Spleen (tissue), 11 donors: ENCODE measurements at regions not wholly inside any gene's neighbourhood (a gene's known extent, or its start where the extent isn't known, plus 50 kb on each side); places are given as distances from the start of the nearest gene placed in this dataset.
"Not testable (repeated sequence)": the region's sequence is repeated elsewhere in the genome, so short reads cannot be mapped to it uniquely, and the experiment has no call there.

Experiments
- DNase-seq: peaks from one replicate; pipeline ENCODE4 v3.0.0-alpha.2; 2020
- H3K27ac ChIP-seq, 8 donors: fragments of 200-600 bp; sonication (generic) in 7 of 8; 1 replicate in 4 of 8; 2 replicates in 4 of 8; pipeline versions ENCODE4 v1.5.0 to v1.8.0; 2016 to 2021; ENCODE audit warnings: inconsistent platforms in 4 of 8, mild to moderate bottlenecking in 4 of 8, moderate library complexity in 1 of 8
- H3K27me3 ChIP-seq, 7 donors: fragments of 200-600 bp; sonication (generic) in 6 of 7; replicated peaks in 1 of 7; 1 replicate in 4 of 7; 2 replicates in 3 of 7; pipeline versions ENCODE4 v1.5.0 to v1.8.0; 2016 to 2021; ENCODE audit warnings: inconsistent platforms in 3 of 7, mild to moderate bottlenecking in 1 of 7
- H3K36me3 ChIP-seq, 6 donors: fragments of 200-600 bp; sonication (generic) in 5 of 6; 1 replicate in 4 of 6; 2 replicates in 2 of 6; pipeline versions ENCODE4 v1.5.0 to v1.8.0; 2016 to 2021; ENCODE audit warnings: inconsistent platforms in 2 of 6
- H3K4me1 ChIP-seq, 6 donors: fragments of 200-600 bp; sonication (generic) in 5 of 6; 1 replicate in 3 of 6; 2 replicates in 3 of 6; pipeline versions ENCODE4 v1.5.0 to v1.8.0; 2016 to 2021; ENCODE audit warnings: inconsistent platforms in 3 of 6
- H3K4me3 ChIP-seq, 8 donors: fragments of 200-600 bp; sonication (generic) in 7 of 8; 1 replicate in 4 of 8; 2 replicates in 4 of 8; pipeline versions ENCODE4 v1.5.0 to v1.8.0; 2016 to 2021; ENCODE audit warnings: inconsistent platforms in 4 of 8, mild to moderate bottlenecking in 4 of 8, moderate library complexity in 2 of 8
- H3K9me3 ChIP-seq, 8 donors: fragments of 200-600 bp; sonication (generic) in 7 of 8; 1 replicate in 4 of 8; 2 replicates in 4 of 8; pipeline versions ENCODE4 v1.5.0 to v1.8.0; 2016 to 2021; ENCODE audit warnings: inconsistent platforms in 4 of 8
- CTCF ChIP-seq, 11 experiments: fragments of 200-600 bp in 7 of 11; fragments of 450-650 bp in 4 of 11; sonication (generic) in 4 of 11; IDR thresholded peaks in 8 of 11; conservative IDR thresholded peaks in 3 of 11; 1 replicate in 7 of 11; 2 replicates in 4 of 11; pipeline versions ENCODE4 v1.4.0 to v1.8.0; 2016 to 2021; ENCODE audit warnings: antibody characterized with exemption in 11 of 11, inconsistent platforms in 4 of 11, mild to moderate bottlenecking in 1 of 11
- POLR2A ChIP-seq, 3 donors: fragments of 450-650 bp; IDR thresholded peaks; one replicate each; pipeline ENCODE4 v1.5.1; 2017; ENCODE audit warnings: antibody characterized with exemption in 3 of 3, mild to moderate bottlenecking in 1 of 3
- POLR2AphosphoS5 ChIP-seq, 3 donors: sonication (generic); formaldehyde crosslinking; IDR thresholded peaks; one replicate each; pipeline ENCODE4 v1.5.1; 2017; ENCODE audit warnings: antibody characterized with exemption in 3 of 3
- WGBS, 5 donors: extraction: QIAGEN DNeasy Blood & Tissue Kit in 3 of 5; methylation state at CpG; one replicate each; pipeline versions ENCODE4 v1.1.5 to v1.1.7; 2013 to 2018; 5-methylcytosine and 5-hydroxymethylcytosine counted together
- intact Hi-C: fragments of 100-400 bp; cut with DNase I; formaldehyde crosslinking; loops from one replicate; pipeline ENCODE4 v1.15.0; 2023; ENCODE audit warnings: low total_unique reads
- donor health status: healthy with polysubstance abuse.
- donor health status: DM: no; HTN: no; CAD: no; lungs with moderate emphysema.
- donor health status: DM: no; HTN: no; CAD: no.
- donor health status: Bipolar disorder and iron deficiency.
- donor health status: healthy.
- donor health status: DM: no; HTN: no; CAD: no.
- donor health status: DM: yes; HTN: yes; CAD: no.

DNA sequence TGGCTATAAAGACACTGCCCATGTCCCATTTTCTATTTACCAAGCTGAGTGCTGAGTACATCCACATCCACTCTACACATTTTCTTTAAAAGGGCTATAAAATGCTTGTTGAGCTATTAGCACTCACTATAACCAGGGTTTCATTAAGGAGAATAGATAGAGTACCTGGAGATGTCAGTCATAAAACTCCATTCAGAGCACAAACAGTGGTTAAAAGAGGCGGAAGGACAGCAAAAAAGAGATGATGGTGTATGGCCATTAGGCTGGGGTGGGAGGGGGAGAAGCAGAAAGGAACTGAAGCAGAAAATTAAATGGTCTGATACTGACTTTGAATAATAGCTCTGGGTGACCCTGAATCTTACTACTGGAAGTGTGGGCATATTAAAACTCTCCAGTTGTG, 609.9 kb upstream of the MAP3K7 start:
- Histone ChIP-seq H3K27me3 (no peaks in the 10 kb centered on the region), H3K9me3 (no peaks in the 10 kb centered on the region), H3K4me1 (no peaks in the 10 kb centered on the region), H3K36me3 (no peaks in the 10 kb centered on the region), H3K4me3 (no peak overlapping the region), H3K27ac (no peak overlapping the region)
- 76 to 95% (median 82%) methylated on average over 1 of the region's 1 CpG for WGBS, 5 donors
- intact Hi-C loops: no loop called here
- no peak for TF ChIP-seq POLR2A (IDR thresholded peaks at IDR 0.05)
- TF ChIP-seq POLR2AphosphoS5 (IDR thresholded peaks at IDR 0.05): no peak
- no peak for TF ChIP-seq CTCF (IDR thresholded peaks at IDR 0.05 in 8 of 11, conservative IDR thresholded peaks at IDR 0.05 in 3 of 11)
- no peak for DNase-seq

DNA sequence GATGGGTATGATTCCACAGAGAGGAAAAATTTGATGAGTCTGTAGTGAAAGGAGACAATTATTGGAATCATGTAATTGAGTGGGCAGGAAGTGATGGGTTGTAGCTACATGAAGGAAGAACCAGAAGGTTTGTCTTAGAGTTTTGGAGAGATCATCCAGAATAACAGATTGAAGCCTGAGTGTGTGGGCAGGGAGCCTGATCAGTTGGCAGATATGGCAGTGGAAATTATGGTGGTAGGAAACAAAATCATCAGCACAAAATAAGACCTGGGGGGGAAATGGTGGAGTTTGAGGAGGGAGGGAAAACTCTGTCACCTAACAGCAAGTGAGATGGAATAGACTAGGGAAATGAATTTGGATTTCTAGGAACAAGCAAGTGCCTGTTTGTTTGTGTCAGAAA, 606.6 kb upstream of the MAP3K7 start:
- Histone ChIP-seq H3K36me3 (no peaks in the 10 kb centered on the region), H3K27me3 (no peaks in the 10 kb centered on the region), H3K27ac (no peak overlapping the region), H3K4me3 (no peak overlapping the region), H3K4me1 (no peaks in the 10 kb centered on the region), H3K9me3 (peaks cover 0 to 13% (median 0%) of the 10 kb centered on the region in 8 donors)
- no peak for DNase-seq
- TF ChIP-seq CTCF (IDR thresholded peaks at IDR 0.05 in 8 of 11, conservative IDR thresholded peaks at IDR 0.05 in 3 of 11): no peak
- no peak for TF ChIP-seq POLR2A (IDR thresholded peaks at IDR 0.05)
- no peak for TF ChIP-seq POLR2AphosphoS5 (IDR thresholded peaks at IDR 0.05)
- intact Hi-C loops: no loop called here

GRCh38 chr6:91190041-91190440, 603.2 kb upstream of the MAP3K7 start:
- intact Hi-C loops, DNase-seq, H3K27me3 ChIP-seq, H3K27ac ChIP-seq, H3K4me3 ChIP-seq, H3K36me3 ChIP-seq, H3K4me1 ChIP-seq: not testable (repeated sequence)
- H3K9me3 ChIP-seq: peaks cover 0 to 33% (median 19%) of the 10 kb centered on the region in 8 donors
- 84 to 96% (median 90%) methylated on average over 3 of the region's 3 CpGs for WGBS, 5 donors

DNA sequence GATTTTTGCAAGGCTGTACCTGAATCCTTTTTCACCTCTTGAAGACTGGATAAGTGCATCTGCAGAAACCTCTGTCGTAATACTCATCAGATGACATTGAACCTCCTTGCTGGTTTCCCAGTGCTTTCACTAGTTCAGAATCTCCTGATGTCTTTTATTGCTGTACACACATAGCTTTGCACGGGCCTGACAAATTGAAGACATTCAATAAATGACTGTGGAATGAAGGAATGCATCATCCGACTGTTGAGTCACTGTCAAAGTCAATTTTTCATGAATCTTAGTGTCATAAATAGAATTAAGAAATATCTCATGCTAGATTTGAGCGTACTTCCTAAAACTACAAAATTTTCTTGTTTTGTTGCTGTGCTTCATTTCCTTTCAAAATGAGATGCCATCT, 598.2 kb upstream of the MAP3K7 start:
- Histone ChIP-seq H3K27me3 (no peaks in the 10 kb centered on the region), H3K36me3 (no peaks in the 10 kb centered on the region), H3K27ac (no peak overlapping the region), H3K4me3 (no peak overlapping the region), H3K4me1 (no peaks in the 10 kb centered on the region), H3K9me3 (peaks cover 0 to 30% (median 18%) of the 10 kb centered on the region in 8 donors)
- intact Hi-C loops: no loop called here
- DNase-seq: no peak
- WGBS, 5 donors: 83 to 93% (median 84%) methylated on average over 4 of the region's 4 CpGs
- TF ChIP-seq CTCF (IDR thresholded peaks at IDR 0.05 in 8 of 11, conservative IDR thresholded peaks at IDR 0.05 in 3 of 11) (no peak), POLR2AphosphoS5 (IDR thresholded peaks at IDR 0.05) (no peak), POLR2A (IDR thresholded peaks at IDR 0.05) (no peak)

GRCh38 chr6:91181416-91181815, 594.5 kb upstream of the MAP3K7 start:
- 71 to 88% (median 79%) methylated on average over 2 of the region's 2 CpGs for WGBS, 5 donors
- H3K4me3 ChIP-seq: no peak overlapping the region
- H3K9me3 ChIP-seq: peaks cover 0 to 14% (median 6%) of the 10 kb centered on the region in 8 donors
- no peaks in the 10 kb centered on the region for H3K4me1 ChIP-seq
- no peak overlapping the region for H3K27ac ChIP-seq
- intact Hi-C loops: no loop called here
- H3K27me3 ChIP-seq: no peaks in the 10 kb centered on the region
- H3K36me3 ChIP-seq: no peaks in the 10 kb centered on the region
- no peak for DNase-seq
- no peak for TF ChIP-seq POLR2A (IDR thresholded peaks at IDR 0.05)
- TF ChIP-seq CTCF (IDR thresholded peaks at IDR 0.05 in 8 of 11, conservative IDR thresholded peaks at IDR 0.05 in 3 of 11): no peak
- no peak for TF ChIP-seq POLR2AphosphoS5 (IDR thresholded peaks at IDR 0.05)
